Effector CD8-positive, alpha-beta T cell (primary cell): ENCODE measurements at regions not wholly inside any gene's neighbourhood (a gene's known extent, or its start where the extent isn't known, plus 50 kb on each side); places are given as distances from the start of the nearest gene placed in this dataset.

Source experiments
- DNase-seq: peaks from one replicate; lab custom pipeline; 2025; lab: John Stamatoyannopoulos, UW

DNA sequence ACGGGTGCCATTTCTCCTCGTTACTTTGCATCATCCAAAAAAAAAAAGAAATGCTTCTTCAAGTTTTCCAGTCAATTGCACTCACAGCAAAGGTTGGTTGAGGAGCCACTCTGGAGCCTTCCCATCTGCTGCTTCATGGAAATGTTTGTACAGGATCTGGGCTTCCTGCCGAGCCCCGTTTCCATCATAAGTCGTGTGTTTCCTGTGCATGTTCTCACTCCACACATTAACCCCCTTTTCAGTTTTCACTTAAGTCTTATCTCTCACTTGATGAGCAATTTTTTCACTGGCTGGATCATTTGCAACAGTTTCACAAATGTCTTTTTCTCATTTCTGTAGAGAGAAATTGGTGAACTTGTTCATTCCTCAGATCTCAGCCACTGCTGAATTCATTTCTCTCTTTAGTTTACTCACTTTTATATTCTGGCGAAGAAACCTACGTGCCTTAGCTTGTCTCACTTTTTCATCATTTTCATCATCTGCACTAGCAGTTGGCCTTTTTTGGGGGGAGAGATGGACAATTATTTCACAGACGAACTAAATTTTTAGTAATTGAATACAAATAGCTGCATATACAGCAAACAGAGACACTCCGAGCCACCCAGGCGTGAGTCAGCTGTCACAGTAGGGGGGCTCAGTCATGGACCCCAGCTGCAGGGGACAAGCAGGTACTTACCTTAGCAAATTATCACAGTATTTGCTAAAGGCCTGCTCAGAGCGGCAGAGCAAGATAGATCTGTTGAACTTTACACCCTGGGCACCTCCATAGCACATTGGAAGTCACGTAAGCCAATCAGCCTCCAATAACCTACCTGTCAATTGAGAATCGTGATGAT lies 750.8 kb upstream of the ID2 start:
- DNase-seq = no peak

DNA sequence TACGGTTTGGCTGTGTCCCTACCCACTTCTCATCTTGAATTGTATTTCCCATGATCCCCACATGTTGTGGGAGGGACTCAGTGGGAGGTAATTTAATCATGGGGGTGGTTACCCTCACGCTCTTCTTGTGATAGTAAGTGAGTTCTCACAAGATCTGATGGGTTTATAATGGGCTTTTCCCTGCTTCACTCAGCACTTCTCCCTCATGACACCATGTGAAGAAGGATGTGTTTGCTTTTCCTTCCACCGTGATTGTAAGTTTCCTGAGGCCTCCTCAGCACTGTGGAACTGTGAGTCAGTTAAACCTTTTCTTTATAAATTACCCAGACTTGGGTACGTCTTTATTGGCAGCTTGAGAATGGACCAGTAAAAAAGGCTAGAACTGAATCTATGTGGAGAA lies 750.0 kb upstream of the ID2 start:
- DNase-seq = no peak

DNA sequence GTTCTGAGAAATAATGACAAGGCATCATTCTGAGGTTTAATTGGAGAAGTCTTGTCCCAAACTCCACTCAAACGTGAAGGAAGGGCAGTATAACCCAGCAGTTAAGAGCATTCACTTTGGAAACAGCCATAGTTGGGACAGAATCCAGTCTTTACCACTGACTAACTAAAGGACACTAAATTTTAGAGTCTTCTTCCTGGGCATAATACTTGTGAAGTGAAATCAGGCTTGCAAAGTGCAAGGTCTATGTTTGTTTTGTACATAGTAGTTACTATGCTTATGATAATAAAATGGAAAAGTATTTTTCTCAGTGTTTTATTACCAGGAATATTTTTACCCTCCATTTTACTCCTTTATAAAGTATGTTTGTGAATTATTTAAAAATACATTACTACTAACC lies 748.2 kb upstream of the ID2 start:
- DNase-seq = no peak

DNA sequence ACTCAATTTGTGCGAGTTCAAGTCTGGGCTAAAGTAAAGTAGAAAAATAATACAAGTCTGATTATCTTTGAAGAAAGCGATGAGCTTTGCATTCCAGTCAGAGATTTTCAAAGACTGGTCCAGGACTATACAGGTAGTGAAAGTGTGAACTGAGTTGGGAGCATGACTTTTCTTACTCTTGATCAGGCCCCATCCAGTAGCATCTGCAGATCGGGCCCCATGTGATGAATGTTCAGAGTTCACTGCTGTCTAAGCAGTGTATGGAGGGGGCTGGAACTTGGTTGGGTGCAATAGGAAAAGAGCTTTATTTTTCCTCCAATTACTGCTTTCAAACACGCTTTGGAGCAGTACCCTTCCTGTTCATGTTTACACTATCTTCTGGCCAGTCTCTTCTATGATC lies 747.4 kb upstream of the ID2 start:
- DNase-seq = no peak

DNA sequence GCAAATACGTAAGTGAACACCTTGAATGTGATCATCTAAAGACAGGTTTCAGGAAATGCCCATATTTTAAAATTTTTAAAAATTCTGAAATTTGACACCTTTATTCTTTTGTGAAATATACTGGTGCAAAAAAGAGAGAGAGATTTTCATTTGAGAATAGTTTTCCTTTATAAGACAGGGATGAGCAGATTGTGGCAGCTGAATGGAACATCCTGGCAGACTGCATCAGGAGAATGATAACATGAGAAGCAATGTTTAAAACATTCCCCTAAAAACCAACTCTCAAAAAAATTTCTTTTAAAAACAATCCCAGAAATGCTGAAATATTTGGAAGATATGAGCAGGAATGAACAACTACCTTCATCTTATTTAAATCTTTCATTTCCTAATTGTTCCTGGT lies 744.8 kb upstream of the ID2 start:
- DNase-seq = no peak

DNA sequence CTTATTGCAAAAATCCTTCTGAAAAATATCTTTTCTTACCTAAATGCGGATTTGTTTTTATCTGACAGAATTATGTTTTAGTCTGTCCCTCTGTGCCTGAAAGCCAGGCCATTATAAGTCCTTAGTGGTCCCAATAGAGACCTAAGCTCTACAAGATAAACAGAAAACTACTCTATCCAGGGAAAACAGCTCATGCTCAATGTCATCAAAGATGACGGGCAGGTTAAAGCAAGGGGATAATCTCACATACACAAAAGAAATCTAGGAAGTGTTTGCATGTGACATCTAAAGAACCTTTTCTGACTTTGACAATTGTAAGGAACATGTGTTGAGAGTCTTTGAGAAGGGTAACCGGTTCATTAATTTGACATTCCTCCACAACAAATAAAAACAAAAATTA lies 741.1 kb upstream of the ID2 start:
- no peak for DNase-seq

DNA sequence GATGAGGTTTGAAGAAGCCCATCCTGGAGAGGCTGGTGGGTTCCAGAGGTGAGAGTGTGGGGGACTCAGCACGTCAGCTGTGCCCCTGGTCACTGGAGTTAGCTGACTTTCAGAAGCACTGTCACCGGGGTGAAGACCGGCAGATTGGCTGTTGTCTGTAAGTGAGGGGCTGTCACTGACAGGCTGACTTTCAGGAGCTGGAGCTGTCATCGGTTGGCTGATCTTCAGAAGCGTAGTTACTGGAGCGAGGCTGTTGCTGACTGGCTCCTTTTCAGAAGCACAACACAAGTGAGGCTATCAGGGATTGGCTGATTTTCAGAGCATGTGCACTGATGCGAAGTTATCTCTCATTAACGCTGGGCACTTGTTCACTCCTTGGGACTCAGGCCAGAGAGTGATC lies 738.4 kb upstream of the ID2 start:
- DNase-seq = no peak

DNA sequence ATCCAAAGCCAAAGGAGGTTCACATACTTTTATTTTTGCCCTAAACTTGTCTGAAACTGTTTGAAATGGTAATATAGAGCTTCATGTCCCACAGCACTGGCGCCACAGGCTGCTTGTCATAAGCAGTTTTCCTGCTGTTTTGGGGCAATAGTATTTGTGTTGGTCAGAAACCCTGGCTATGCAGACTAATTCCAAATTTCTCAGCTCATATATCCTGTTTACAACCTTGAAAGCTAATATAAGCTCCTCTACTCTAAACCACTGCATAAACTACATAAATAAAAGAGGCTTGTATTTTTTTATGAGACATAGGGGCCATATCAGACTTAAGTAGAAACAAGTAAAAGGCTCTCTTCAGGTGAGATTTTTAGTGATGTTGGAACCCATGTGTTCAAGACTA lies 736.8 kb upstream of the ID2 start:
- DNase-seq = no peak

DNA sequence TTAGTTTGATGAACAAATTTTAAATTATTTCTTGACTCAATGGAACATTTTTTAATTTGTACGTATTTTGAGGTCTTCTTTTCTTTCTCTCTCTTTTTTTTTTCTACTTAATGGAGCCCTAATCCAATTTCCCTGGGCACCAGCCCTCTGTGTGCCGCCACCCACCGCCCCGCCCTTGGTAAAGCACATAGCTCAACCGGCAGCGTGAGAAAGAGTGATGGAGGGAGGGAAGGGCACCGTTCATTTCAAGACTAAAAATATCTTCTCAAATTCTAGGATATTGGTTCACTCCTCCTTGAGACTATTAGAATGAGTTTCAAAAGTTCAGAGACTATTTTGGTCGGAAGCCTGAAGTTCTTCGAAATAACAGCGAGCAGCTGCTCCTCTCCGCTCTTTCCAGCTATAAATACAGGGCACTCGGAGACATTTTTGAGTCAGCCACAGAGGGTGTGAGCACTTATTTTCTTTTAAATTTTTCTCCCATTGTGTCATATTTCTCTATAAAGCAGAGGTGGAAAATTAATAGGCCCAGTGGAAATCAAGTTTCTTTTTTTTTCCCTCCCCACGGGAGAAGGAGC lies 731.7 kb upstream of the ID2 start:
- no peak for DNase-seq

DNA sequence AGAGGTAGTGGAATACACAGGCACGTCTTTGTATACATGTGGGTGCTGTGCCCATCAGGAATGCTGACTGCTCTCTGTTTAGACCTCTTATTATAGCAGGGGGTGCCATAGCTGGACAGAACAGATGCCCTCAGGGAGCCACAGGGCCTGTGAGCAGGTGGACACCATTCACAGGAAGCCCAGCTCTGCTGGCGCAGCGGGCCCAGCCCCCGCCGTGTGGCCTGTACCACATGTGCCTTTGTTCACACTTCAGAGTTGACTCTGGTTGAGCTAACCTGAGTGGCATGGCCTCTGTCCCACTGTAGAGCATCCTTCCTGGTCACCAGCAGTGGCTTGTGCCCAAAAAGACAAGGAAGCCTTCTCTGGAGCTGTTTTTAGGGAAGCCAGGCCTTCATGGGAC lies 730.9 kb upstream of the ID2 start:
- DNase-seq = no peak

DNA sequence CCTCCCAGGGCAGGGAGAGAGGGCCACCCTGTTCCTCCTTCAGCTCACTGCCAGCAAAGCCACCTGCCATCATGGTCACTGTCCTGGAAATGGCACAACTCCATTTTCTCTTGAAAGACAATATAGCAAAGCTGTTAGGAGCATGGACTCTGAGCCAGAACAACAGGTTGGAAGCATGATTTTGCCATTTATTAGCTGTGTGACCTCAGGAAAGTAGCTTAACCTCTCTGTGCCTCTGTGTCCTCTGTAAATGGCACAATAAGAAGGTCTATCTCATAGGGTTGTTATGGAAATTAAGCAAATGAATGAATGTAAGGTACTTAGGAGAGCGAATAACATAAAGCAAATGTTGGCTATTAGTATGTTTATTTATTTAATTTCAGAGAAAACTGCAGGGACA lies 730.4 kb upstream of the ID2 start:
- no peak for DNase-seq

DNA sequence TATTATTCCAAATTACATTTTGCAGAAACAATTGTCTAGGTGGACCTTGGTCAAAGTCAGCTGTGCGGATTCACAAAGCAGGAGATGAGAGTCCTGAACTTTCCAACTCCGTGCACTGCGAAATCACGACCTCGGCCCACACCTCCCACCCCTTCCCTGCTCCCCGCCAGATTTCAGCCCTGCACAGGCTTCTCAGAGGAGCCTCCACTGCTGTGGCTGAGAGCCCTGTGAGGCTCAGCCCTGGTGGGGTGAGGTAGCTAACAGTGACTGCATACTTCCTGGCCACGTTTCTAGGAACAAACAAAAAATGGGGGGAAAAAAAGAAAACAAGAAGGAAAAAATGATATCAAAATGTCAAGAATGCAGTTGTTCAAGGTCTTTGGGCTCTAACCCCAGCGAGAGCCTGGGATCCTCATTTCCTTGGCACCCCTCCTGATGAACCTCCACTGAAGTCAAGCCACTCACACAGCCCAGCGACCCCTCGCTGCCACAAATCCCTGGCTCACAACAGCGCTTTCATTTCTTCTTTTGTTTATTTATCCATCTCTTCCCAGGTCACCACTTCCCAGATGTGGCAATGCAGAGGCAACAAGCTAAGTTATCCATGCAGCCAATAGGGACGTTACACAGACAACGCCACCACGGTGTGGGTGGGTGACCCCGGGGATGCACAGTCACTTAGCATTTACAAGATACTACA lies 729.7 kb upstream of the ID2 start:
- no peak for DNase-seq

DNA sequence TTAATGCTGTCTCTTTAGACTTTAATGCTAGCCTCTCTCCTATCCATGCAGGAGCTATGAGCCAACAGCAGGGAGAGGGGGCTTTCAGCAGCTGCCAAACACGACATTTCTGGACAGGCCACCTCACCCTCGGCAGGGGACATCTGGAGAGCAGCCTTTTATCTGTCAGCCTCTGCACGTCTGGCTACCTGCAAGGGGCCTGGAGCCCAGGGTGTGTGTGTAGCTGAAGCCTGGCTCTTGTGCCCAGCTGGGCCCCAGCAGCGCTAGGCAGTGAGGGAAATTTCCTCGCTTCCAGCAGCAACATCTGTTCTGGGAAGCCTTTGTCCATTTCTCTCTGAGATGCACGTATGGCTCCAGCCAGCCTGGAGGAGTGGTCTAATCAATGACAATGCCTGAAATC lies 728.7 kb upstream of the ID2 start:
- no peak for DNase-seq

DNA sequence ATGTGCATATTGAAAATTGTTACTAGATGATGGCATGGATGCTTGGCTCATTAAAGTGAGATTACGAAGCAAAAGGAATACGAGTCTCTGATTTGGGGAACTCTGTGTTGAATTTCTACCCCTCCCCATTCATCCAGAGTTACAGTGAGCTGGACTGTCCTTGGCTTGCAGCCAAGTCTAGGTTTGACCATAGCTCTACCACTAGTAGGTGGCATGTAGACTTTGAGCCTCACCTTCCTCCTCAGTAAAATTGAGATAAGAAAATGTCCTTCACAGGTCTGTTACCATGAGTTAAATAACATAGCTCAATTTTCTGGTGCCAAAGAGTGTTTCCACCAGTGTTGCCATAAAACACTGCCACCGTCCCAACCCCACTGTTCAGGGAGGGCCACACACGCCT lies 727.6 kb upstream of the ID2 start:
- DNase-seq = no peak

DNA sequence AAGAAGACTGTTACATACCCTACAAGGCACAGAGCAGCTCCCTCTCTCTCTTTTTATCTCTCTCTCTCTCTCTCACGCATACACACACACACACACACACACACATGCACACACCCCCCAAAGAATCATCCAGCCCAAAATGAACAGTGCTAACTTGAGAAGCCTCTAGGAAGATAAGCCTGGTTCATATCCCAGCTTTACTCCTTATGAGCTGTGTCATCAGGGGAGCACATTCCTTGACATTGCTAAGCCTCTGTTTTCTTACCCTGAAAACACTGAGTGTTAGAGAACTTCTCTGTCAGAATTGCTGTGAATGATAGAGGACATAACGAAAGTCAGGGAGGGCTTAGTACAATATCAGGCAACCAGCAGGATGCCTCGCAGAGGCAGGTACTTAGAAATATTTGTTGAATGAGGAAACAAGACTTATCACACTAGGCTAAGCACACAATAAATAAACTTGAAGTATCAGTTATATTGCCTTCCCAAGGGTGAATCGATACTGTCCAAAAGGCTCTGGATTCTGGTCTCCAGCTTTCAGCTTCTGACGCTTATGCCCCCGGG lies 725.6 kb upstream of the ID2 start:
- DNase-seq = no peak

DNA sequence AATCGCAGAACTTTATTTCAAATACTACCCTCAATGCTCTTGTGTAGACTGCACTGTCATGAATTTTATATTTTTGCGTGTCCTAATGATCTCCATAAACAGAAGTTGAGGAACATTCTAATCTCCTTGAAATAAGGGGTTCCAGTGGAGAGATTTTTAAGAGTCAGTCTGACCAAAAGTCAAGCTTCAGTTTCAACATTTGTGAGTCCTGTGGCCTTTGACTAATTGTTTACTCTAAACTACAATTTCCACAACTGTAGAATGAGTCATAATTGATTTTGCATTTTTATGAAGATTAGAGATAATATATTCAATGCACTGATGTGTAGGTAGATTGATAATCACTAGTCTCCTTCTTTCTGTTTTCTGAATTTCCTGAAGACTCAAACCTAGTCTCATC lies 720.3 kb upstream of the ID2 start:
- no peak for DNase-seq

DNA sequence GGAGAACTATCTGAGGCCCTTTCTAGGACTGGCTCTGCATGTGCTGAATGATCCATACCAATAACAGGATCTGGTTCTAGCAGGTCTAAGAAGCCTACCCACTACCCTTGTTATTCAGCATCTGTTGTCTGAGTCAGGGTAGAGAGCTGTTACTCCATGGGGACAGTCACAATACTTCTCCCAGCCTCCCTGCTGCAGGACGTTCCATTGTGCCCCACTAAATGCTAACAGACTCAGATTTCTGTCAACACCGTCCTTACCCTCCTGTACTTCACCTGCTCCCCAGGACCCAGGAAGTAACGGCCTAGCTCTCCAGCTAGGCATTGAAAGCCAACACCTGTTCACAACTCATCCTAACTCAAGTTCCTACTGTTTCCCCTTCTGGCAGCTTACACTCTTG lies 719.7 kb upstream of the ID2 start:
- no peak for DNase-seq

DNA sequence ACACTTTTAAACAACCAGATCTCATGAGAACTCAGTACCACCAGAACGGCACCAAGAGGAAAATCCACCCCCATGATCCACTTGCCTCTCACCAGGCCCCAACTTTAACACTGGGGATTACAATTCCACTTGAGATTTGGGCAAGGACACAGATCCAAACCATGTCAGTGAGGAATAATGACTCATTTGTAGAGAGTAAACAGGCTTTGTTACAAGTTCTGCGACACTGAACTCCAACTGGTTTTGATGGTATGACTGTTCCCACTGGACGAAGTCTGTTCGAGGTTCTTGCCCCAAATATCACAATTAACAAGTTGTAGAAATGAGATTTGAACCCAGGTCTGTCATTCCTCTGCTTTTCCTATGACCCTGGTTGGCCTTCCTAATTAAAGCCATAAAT lies 718.1 kb upstream of the ID2 start:
- no peak for DNase-seq

DNA sequence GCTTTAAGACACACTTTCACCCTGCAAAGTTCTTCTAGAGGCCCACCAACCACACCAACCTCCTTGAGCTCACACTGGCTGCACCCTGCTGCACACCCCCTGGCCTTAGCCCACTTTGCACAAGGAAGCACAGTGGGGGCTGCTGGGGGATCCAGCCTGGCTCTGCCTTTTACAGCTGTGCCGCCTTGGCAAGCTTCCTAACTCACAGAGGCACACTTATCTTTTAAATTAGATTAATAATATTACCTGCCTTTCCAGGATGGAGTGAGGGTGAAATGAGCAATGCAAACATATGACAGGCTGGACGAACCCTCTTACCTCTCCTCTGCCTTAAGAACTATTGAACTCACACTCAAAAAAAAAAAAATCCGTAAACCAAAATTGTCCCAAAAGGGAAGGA lies 715.8 kb upstream of the ID2 start:
- DNase-seq = no peak

DNA sequence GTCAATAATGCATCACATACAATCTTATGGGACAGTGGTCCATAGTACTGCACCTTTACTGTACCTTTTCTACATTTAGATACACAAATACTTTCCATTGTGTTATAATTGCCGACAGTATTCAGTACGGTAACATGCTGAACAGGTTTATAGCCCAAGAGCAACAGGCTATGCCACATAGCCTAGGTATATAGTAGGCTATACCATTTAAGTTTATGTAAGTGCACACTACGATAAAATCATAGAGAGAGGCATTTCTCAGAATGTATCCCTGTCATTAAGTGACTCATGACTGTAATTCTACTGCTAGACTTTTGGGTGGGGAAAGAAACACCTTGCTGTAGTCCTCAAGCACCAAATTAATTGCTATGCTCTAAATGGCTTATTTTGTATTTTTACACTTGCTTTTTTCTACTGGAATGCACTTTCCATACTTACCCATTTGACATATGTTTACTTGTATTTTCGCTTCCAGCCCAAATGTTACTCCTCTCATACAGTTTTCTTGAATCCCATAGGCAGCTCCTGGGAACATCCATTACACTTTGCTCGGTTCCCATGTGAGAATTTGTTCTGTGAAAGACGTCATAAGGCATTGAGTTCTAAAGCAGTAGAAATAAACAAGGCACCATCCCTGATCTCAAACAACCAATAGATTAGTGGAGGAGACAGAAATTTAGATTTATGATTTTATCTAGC lies 714.0 kb upstream of the ID2 start:
- no peak for DNase-seq

DNA sequence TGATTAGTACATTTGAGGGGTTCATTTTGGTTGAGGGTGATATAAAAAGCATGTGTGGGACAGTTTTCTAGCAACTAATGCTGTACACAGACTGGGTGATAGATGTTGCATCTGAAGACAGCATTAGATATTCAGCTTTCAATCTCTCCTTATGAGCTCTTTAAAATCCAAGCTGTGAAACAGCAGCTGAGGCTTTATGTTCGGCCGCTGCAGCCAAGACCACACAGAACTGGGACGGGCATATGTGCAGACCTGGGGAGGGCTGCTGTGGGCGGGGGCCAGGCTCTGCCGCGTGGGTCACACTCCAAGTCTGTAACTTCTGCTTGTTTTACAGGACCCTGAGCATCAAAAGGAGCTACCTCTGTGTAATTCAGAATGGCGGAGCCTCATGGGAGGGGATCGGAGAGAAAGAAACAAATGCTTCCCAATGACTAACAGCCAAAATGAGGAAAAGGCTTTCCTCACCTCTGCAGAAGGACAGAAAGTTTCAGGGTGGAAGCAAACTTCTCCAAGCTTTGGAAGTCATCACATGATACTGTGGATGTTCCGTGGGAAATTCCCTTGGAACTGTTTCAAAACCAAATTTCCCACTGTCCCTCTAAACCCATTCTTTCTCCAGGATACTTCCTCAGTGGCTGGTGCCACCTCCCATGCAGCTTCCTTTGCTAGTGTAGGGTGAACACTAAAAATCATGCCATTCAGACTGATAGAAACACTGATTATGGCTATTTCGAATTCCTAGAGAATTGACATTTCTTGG lies 711.9 kb upstream of the ID2 start:
- no peak for DNase-seq

DNA sequence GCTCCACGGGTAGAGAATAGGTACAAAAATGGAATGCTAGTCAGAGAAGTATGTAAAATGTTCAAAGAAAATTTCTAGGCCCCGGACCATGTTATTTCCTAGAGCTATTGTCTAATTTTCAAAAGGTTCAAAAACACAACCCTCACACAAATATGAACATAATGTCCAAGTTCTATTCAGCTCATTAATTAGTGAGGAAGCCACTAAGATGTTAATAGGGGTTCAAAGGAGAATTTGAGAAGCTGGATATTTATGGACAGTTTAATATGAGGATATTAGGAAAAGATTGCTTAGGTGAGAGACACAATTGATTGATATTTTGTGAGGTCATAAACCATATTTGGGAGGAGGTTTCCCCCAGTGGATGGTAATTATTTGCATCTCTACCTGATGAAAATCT lies 710.6 kb upstream of the ID2 start:
- DNase-seq = no peak
